H7 (cell line): ENCODE measurements at regions not wholly inside any gene's neighbourhood (a gene's known extent, or its start where the extent isn't known, plus 50 kb on each side); places are given as distances from the start of the nearest gene placed in this dataset.
A peak's percentile ranks its signal among the peaks of the same experiment; 100 is the strongest.

Experiments
- DNase-seq: peaks from one replicate; pipeline ENCODE4 v3.0.0; 2012
- H3K27me3 ChIP-seq: 2 replicates; pipeline ENCODE4 v1.6.0; 2011; ENCODE audit warnings: mild to moderate bottlenecking, low read length; ENCODE audit not compliant: control insufficient read depth, insufficient read depth
- H3K36me3 ChIP-seq: replicated peaks from 2 replicates; pipeline ENCODE4 v1.5.1; 2011; ENCODE audit warnings: low read length; ENCODE audit not compliant: control insufficient read depth, insufficient read depth
- H3K4me3 ChIP-seq: 2 replicates; pipeline ENCODE4 v1.5.1; 2011; ENCODE audit warnings: low read depth, mild to moderate bottlenecking, control low read depth, low read length, moderate library complexity; ENCODE audit not compliant: insufficient read depth

GRCh38 chr5:6321078-6321477 lies 57.3 kb downstream of the MED10 start:
- no peak for DNase-seq
- Histone ChIP-seq H3K27me3 (peaks cover 22% of the 10 kb centered on the region; the same call in 1 of the 2 replicates), H3K4me3 (no peak overlapping the region), H3K36me3 (no peaks in the 10 kb centered on the region)

- Histone ChIP-seq H3K27me3 (peaks cover 26% of the 10 kb centered on the region; the same call in 1 of the 2 replicates), H3K36me3 (no peaks in the 10 kb centered on the region), H3K4me3 (no peak overlapping the region)
- DNase-seq: no peak
Measured at GRCh38 chr5:6319116-6319515, 59.2 kb downstream of the MED10 start.

GRCh38 chr5:6317116-6317798 lies 61.1 kb downstream of the MED10 start:
- H3K4me3 ChIP-seq: no peak overlapping the region
- H3K27me3 ChIP-seq: peaks cover 31% of the 10 kb centered on the region; the same call in 1 of the 2 replicates
- DNase-seq: no peak
- H3K36me3 ChIP-seq: no peaks in the 10 kb centered on the region

GRCh38 chr5:6315580-6315979 lies 62.8 kb downstream of the MED10 start:
- no peak for DNase-seq
- no peak overlapping the region for H3K4me3 ChIP-seq
- no peaks in the 10 kb centered on the region for H3K36me3 ChIP-seq
- peaks cover 45% of the 10 kb centered on the region for H3K27me3 ChIP-seq

- H3K27me3 ChIP-seq: peaks cover 54% of the 10 kb centered on the region
Measured at GRCh38 chr5:6311568-6312501, 66.5 kb downstream of the MED10 start.

GRCh38 chr5:6309949-6310348 lies 68.4 kb downstream of the MED10 start:
- no peak for DNase-seq
- H3K27me3 ChIP-seq: peaks cover 62% of the 10 kb centered on the region
- no peaks in the 10 kb centered on the region for H3K36me3 ChIP-seq
- H3K4me3 ChIP-seq: no peak overlapping the region

More at GRCh38 chr5:6311568-6312501, 66.5 kb downstream of the MED10 start:
- no peak overlapping the region for H3K4me3 ChIP-seq
- no peaks in the 10 kb centered on the region for H3K36me3 ChIP-seq
- no peak for DNase-seq

- Histone ChIP-seq H3K36me3 (no peaks in the 10 kb centered on the region), H3K27me3 (peaks cover 73% of the 10 kb centered on the region), H3K4me3 (no peak overlapping the region)
- DNase-seq: no peak
Measured at GRCh38 chr5:6308683-6309082, 69.7 kb downstream of the MED10 start.

- no peak for DNase-seq
- peaks cover 77% of the 10 kb centered on the region for H3K27me3 ChIP-seq
- H3K36me3 ChIP-seq: no peaks in the 10 kb centered on the region
- no peak overlapping the region for H3K4me3 ChIP-seq
Measured at GRCh38 chr5:6307304-6307703, 71.0 kb downstream of the MED10 start.

GRCh38 chr5:6305853-6306252 lies 72.5 kb downstream of the MED10 start:
- Histone ChIP-seq H3K27me3 (peaks cover 77% of the 10 kb centered on the region), H3K36me3 (no peaks in the 10 kb centered on the region), H3K4me3 (no peak overlapping the region)
- DNase-seq: no peak

GRCh38 chr5:6302684-6303083 lies 75.7 kb downstream of the MED10 start:
- no peak overlapping the region for H3K4me3 ChIP-seq
- H3K36me3 ChIP-seq: no peaks in the 10 kb centered on the region
- H3K27me3 ChIP-seq: peaks cover 82% of the 10 kb centered on the region
- no peak for DNase-seq

GRCh38 chr5:6302075-6302474 lies 76.3 kb downstream of the MED10 start:
- Histone ChIP-seq H3K27me3 (peaks cover 80% of the 10 kb centered on the region), H3K36me3 (no peaks in the 10 kb centered on the region), H3K4me3 (no peak overlapping the region)
- no peak for DNase-seq

- no peak for DNase-seq
- H3K27me3 ChIP-seq: peaks cover 41% of the 10 kb centered on the region
- no peak overlapping the region for H3K4me3 ChIP-seq
- no peaks in the 10 kb centered on the region for H3K36me3 ChIP-seq
Measured at GRCh38 chr5:6296524-6296923, 81.8 kb downstream of the MED10 start.

- H3K27me3 ChIP-seq: peaks cover 11% of the 10 kb centered on the region; the same call in 1 of the 2 replicates
- no peak overlapping the region for H3K4me3 ChIP-seq
- no peaks in the 10 kb centered on the region for H3K36me3 ChIP-seq
- DNase-seq: peak; percentile 47
Measured at GRCh38 chr5:6291961-6292360, 86.4 kb downstream of the MED10 start.

GRCh38 chr5:6289239-6289638 lies 89.1 kb downstream of the MED10 start:
- H3K4me3 ChIP-seq: no peak overlapping the region
- DNase-seq: no peak

GRCh38 chr5:6287176-6287575 lies 91.2 kb downstream of the MED10 start:
- Histone ChIP-seq H3K4me3 (no peak overlapping the region), H3K27me3 (no peaks in the 10 kb centered on the region; the same call in 1 of the 2 replicates), H3K36me3 (no peaks in the 10 kb centered on the region)
- no peak for DNase-seq

More at GRCh38 chr5:6289239-6289638, 89.1 kb downstream of the MED10 start:
- H3K27me3 ChIP-seq: peaks cover 5% of the 10 kb centered on the region; the same call in 1 of the 2 replicates
- no peaks in the 10 kb centered on the region for H3K36me3 ChIP-seq
